ENCODE measurements at regions not wholly inside any gene's neighbourhood (a gene's known extent, or its start where the extent isn't known, plus 50 kb on each side); places are given as distances from the start of the nearest gene placed in this dataset.
"Not testable (repeated sequence)": the region's sequence is repeated elsewhere in the genome, so short reads cannot be mapped to it uniquely, and the experiment has no call there.

GRCh38 chr12:131552492-131552863, 158.4 kb upstream of the SFSWAP start:
- DNase-seq (no peak), ATAC-seq (no peak)
- intact Hi-C loops (cut with micrococcal nuclease): no loop called here

- intact Hi-C loops (cut with micrococcal nuclease): no loop called here
- ATAC-seq (no peak), DNase-seq (no peak)
Observed at GRCh38 chr12:131553096-131553777, 157.7 kb upstream of the SFSWAP start.

DNA sequence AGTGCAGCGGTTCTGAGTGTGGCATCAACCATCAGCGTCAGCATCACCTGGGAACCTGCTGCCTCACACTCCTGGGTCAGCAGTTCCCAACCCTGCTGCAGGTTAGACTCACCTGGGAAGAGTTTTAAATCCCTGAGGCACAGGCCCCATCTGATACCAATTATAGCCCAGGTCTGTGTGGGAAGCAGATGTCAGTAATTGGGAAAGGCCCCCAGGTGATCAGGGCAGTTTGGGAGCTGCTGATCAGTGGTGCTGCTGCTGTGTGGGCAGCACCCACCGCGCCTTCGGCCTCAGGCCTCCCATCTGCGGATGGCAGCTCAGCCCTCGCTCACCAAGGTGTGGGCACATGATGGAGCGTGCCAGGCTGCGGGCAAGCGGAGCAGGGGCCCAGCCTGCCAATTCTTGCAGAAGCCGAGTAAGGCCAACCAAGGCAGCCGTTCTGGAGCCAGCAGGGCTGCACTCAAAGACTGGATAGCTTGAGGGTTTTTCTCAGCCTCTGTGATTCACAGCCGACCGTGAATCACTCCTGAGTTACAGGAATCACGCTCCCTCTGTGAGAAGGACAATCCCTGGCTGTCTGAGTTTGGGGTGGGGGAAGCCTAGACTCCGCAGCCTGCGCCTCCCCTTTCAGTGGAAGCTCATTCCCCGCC, 155.6 kb upstream of the SFSWAP start:
- ATAC-seq: no peak
- intact Hi-C loops (cut with micrococcal nuclease): no loop called here
- no peak for DNase-seq

DNA sequence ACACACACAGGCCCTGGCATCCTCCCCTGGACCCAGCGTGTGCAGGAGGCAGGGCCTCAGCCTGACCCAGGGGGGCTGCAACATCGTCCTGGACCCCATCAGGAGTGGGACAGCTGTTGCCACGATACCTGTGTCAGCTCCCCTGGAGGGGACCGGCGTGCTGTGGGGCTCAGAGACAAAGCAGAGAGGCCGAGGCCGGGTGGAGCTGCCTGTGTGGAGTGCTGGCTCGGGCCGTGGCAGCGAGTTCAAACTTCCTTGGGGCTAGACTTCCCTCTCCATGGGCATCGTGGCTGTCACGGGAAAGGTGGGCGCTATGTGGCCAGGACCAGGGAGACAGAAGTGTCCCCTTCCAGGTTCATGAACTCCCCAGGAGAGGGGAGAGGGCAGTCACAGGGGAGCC, 155.0 kb upstream of the SFSWAP start:
- DNase-seq: no peak
- intact Hi-C loops (cut with micrococcal nuclease): no loop called here
- no peak for ATAC-seq

- intact Hi-C loops (cut with micrococcal nuclease): no loop called here
- ATAC-seq (no peak), DNase-seq (no peak)
Observed at GRCh38 chr12:131557078-131557709, 153.7 kb upstream of the SFSWAP start.

DNA sequence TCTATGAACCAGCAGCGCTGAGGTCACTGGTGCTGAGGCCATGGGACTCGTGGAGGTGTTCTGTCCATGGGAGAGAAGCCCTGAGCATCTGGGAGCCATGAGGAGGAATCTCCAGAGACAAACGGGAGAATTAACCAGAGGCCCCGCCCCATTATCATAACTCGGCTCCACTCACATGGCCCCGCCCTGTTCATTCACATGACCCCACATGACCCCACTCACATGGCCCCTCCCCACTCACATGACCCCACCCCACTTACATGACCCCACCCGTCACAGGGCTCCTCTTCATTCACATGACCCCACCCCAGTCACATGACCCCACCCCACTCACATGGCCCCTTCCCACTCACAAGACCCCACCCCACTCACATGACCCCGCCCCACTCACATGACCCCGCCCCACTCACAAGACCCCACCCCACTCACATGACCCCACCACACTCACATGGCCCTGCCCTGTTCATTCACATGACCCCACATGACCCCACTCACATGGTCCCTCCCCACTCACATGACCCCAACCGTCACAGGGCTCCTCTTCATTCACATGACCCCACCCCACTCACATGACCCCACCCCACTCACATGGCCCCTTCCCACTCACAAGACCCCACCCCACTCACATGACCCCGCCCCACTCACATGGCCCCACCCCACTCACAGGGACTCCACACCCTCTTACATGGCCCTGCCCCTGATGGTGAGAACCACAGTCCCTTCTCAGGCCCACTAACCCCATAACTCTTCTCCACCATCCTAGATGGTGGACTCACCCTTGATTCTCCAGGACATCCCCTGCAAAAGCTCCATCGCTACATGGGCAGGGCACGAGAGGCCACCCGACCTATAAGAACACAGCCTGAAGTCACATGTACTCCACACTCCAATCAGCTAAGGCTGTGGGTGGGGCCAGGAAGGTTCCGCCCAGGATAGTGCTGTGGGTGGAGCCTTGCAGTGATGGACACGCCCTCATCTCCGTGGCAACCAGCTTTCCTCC, 151.1 kb upstream of the SFSWAP start:
- ATAC-seq (no peak), DNase-seq (no peak)
- intact Hi-C loops (cut with micrococcal nuclease): no loop called here

DNA sequence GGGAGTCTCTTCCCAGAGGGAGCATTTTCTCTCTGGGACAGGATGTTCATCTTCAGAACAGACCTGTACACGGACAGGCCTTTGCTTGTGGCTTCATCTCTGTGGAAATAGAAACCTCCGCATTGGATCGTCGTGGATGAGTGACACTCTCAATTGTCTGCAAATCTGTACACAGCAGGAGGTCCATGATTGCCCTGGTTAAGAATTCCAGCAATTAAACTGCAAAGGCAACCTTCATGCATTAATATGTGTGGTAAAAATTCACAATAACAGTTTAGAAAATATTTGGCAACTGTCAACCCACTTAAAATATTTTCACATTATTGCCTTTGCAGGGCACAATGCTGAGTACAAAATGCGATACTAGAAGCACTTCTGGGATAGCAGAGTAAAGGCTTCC, 149.8 kb upstream of the SFSWAP start:
- intact Hi-C loops (cut with micrococcal nuclease): no loop called here
- ATAC-seq (no peak), DNase-seq (no peak)

DNA sequence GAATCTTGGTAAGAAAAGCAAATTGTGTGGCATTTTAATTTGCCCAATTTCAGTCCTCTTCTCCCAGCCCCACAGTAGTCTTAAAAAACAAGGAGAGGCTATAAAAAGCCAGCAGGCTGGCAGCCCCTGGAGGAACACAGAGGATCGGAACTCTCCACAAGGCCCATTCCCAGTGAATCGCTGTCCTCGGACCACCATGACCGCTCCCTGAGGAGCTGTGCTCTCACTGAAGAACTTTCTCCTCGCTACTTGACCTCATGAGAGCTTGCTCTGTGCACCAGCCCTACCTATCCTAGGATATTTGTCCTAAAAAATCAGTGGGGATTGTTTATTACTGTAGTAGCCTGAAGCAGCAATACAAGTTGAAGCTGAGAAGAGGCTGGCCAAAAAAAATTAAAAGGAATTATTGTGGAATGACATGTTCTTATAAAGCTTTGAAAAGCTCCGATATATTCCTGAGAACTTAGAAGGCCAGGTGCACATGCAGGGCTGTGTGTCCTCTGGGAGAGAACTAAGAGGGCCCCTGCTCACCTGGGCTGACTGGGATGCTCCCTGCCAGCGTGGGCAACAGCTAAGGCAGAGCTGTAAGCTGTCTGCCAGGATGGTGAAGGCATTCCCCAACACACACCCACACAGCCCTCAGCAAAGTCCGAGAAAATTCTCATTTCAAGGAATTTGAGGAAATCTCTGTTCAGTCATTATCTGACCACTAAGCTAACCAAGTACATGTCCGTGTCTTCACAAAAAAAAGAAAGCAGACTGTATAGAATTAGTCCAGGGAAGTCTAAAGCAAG, 148.8 kb upstream of the SFSWAP start:
- no peak for DNase-seq
- intact Hi-C loops (cut with micrococcal nuclease): no loop called here
- no peak for ATAC-seq

DNA sequence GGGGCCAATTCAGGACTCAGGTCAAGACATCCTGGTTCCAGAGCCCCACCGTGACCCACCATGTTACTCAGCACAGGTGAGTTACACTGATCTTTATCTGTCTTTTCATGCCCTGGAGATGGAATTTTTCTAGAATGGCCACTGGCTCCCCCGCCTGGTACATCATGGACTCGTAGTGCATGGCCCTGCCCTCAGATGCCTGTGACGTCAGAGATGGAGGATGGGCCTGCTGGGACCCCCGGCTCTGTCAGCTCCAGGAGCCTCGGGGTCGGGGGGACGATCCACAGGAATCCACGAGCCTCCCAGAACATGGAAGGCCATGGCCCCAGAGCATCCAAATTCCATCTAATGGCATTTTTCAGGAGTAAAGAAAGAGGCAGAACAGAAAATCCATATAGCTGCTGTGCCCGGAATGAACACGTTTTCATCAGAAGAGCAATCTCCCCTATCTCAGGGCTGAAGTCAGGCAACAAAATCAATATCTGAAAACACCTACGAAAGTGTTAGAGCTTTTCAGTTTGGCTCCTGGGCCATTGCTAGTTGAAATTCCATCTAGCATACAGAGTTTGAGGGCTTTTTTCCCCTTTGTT, 146.7 kb upstream of the SFSWAP start:
- ATAC-seq; intact Hi-C loops (cut with micrococcal nuclease); DNase-seq: not testable (repeated sequence)

- ATAC-seq: no peak
- intact Hi-C loops (cut with micrococcal nuclease): no loop called here
Observed at GRCh38 chr12:131564845-131565244, 146.0 kb upstream of the SFSWAP start.

GRCh38 chr12:131565267-131566015, 145.4 kb upstream of the SFSWAP start:
- ATAC-seq: no peak
- no peak for DNase-seq
- intact Hi-C loops (cut with micrococcal nuclease): no loop called here

More at GRCh38 chr12:131564845-131565244, 146.0 kb upstream of the SFSWAP start:
- DNase-seq: no peak

GRCh38 chr12:131568336-131568735, 142.6 kb upstream of the SFSWAP start:
- ATAC-seq (no peak), DNase-seq (no peak)
- intact Hi-C loops (cut with micrococcal nuclease): no loop called here

DNA sequence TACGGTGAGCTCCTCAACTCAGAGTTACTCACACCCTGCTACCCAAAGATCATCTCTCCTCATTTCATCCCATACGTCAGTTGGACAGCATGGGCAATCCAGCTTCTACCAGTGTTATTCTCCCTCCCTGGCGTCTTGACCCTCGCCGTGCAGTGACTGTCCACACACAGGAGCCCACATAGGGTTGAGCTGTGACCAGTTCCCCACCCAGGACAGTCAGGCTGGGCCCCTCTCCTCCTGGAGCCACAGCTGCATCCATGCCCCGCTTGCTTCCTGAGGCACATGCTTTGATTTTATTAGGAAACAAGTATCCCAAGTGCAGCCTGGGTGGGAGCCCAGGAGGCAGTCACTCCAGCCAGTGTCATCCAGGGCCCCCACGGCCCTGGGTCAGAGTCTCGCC, 140.3 kb upstream of the SFSWAP start:
- ATAC-seq: no peak
- DNase-seq: no peak
- intact Hi-C loops (cut with micrococcal nuclease): no loop called here

DNA sequence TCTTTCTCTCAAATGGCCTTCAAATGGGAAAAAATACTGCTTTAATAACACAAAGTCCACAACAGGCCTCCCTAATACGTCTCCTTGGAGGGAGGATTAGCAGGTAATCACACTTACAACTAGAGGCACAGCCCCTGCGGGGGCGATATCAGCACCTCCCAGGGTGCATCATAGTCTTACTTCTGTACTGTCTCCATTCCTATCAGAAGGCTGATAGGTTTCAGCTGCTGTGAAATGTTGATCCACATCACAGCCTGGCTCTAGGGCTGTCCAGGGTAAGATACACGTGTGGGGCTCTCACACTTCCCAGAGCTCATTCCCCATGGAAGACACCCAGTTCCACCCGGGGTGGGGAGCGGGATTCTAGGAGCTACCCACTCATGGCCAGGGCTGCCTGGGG, 139.1 kb upstream of the SFSWAP start:
- no peak for DNase-seq
- no peak for ATAC-seq
- intact Hi-C loops (cut with micrococcal nuclease): no loop called here

DNA sequence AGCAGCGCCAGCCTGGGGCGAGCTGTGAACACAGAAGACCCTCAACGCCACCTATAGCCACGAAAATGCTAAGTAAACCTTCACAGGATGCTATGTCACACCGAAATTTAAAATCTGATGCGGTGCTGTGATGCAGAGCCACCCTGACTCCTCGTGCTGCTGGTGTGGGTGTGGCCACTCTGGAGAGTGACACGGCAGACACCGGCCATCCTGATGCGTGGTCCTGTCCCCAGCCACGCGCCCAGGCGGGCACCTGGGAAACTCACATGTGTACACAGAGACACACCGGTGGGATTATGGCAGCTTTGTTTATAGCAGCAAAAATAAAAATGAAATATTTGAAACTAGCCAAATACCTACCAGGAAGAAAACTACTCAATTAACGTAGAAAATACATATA, 138.3 kb upstream of the SFSWAP start:
- ATAC-seq (no peak), DNase-seq (no peak)
- intact Hi-C loops (cut with micrococcal nuclease): no loop called here

DNA sequence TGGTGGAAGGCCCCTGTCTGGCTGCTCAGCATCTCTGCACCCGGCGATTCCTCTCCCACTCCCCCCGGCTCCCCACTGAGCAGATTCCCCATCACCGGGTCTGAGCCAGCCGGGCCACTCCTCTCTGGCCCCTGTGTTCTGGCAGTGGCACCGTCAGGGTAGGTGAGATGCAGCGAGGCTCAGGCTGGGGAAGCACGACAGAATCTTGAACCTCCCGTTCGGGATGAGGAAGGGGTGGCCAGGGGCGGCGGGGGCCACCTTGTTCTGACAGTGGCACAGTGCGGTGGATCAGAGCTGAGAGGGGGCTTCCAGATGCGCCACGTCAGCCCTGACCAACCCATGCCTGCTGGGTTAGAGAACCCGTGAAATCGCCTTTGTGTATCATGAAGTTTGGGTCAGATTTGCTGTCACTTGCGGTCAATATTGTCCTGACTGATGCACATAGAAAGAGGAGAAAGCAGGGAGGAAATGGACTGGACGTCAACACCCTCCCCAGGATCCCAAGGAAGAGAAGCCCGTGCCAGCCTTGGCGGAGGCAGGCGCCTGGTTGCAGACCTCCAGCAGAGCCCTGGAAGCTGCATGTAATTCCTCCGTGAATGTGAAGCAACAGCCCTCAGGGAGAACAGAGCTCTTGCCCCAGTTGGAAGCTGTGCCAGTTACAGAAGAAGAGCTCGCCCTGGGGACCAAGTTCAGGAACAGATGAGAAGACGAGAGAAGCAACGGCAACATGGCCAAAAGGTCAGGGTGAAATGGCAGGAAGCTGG, 137.1 kb upstream of the SFSWAP start:
- ATAC-seq: no peak
- intact Hi-C loops (cut with micrococcal nuclease): no loop called here
- DNase-seq: no peak

GRCh38 chr12:131574395-131574771, 136.5 kb upstream of the SFSWAP start:
- ATAC-seq (no peak), DNase-seq (no peak)
- intact Hi-C loops (cut with micrococcal nuclease): no loop called here

All from left ventricle myocardium superior (tissue), 1 donor.